ENCODE measurements at regions not wholly inside any gene's neighbourhood (a gene's known extent, or its start where the extent isn't known, plus 50 kb on each side); places are given as distances from the start of the nearest gene placed in this dataset.

- H3K4me3 ChIP-seq = no peak overlapping the region
- intact Hi-C loops (cut with DNase I) = no loop called here
- no peak for ATAC-seq
Measured at GRCh38 chr11:43101113-43101512, 210.7 kb upstream of the API5 start.

GRCh38 chr11:43116071-43116470 lies 195.7 kb upstream of the API5 start:
- ATAC-seq (no peak), DNase-seq (no peak)
- Histone ChIP-seq H3K4me1 (no peaks in the 10 kb centered on the region), H3K36me3 (no peaks in the 10 kb centered on the region), H3K27me3 (no peaks in the 10 kb centered on the region), H3K4me3 (no peak overlapping the region), H3K9me3 (no peaks in the 10 kb centered on the region), H3K27ac (no peak overlapping the region)
- intact Hi-C loops (cut with DNase I) = no loop called here
- no peak for TF ChIP-seq CTCF (IDR thresholded peaks at IDR 0.05)

More at GRCh38 chr11:43101113-43101512, 210.7 kb upstream of the API5 start:
- H3K36me3 ChIP-seq = no peaks in the 10 kb centered on the region
- no peaks in the 10 kb centered on the region for H3K9me3 ChIP-seq
- no peak overlapping the region for H3K27ac ChIP-seq
- TF ChIP-seq CTCF (IDR thresholded peaks at IDR 0.05) = no peak
- DNase-seq = no peak
- H3K27me3 ChIP-seq = no peaks in the 10 kb centered on the region
- no peaks in the 10 kb centered on the region for H3K4me1 ChIP-seq

GRCh38 chr11:43119275-43119970 lies 192.4 kb upstream of the API5 start:
- Histone ChIP-seq H3K27me3 (no peaks in the 10 kb centered on the region), H3K36me3 (no peaks in the 10 kb centered on the region), H3K4me3 (no peak overlapping the region), H3K4me1 (no peaks in the 10 kb centered on the region), H3K27ac (no peak overlapping the region), H3K9me3 (no peaks in the 10 kb centered on the region)
- no peak for ATAC-seq
- no peak for TF ChIP-seq CTCF (IDR thresholded peaks at IDR 0.05)
- DNase-seq = no peak
- intact Hi-C loops (cut with DNase I) = no loop called here

- no peaks in the 10 kb centered on the region for H3K27me3 ChIP-seq
- no peak for DNase-seq
- H3K27ac ChIP-seq = no peak overlapping the region
- H3K4me3 ChIP-seq = no peak overlapping the region
- no peak for TF ChIP-seq CTCF (IDR thresholded peaks at IDR 0.05)
- H3K9me3 ChIP-seq = no peaks in the 10 kb centered on the region
- intact Hi-C loops (cut with DNase I) = no loop called here
- ATAC-seq = no peak
- H3K4me1 ChIP-seq = no peaks in the 10 kb centered on the region
- no peaks in the 10 kb centered on the region for H3K36me3 ChIP-seq
Measured at GRCh38 chr11:43122546-43122945, 189.2 kb upstream of the API5 start.

- Histone ChIP-seq H3K27ac (no peak overlapping the region), H3K27me3 (no peaks in the 10 kb centered on the region), H3K36me3 (no peaks in the 10 kb centered on the region), H3K4me3 (no peak overlapping the region), H3K9me3 (no peaks in the 10 kb centered on the region), H3K4me1 (no peaks in the 10 kb centered on the region)
- DNase-seq = no peak
- TF ChIP-seq CTCF (IDR thresholded peaks at IDR 0.05) = no peak
- intact Hi-C loops (cut with DNase I) = no loop called here
- ATAC-seq = no peak
Measured at GRCh38 chr11:43123443-43123842, 188.4 kb upstream of the API5 start.

All from upper lobe of right lung (tissue), 1 donor.